NCI-H1105 treated with DMSO at 0.1 percent for 48 hours (cell line): ENCODE measurements at regions not wholly inside any gene's neighbourhood (a gene's known extent, or its start where the extent isn't known, plus 50 kb on each side); places are given as distances from the start of the nearest gene placed in this dataset.
A peak's percentile ranks its signal among the peaks of the same experiment; 100 is the strongest.
"Not testable (repeated sequence)": the region's sequence is repeated elsewhere in the genome, so short reads cannot be mapped to it uniquely, and the experiment has no call there.

ENCODE experiments used
- DNase-seq: peaks from one replicate; lab custom pipeline; 2025; lab: John Stamatoyannopoulos, UW

- DNase-seq, result no peak
Observed at GRCh38 chr21:36247316-36248010, 72.5 kb upstream of the MORC3 start.

- DNase-seq, result no peak
Observed at GRCh38 chr21:36249576-36250422, 70.2 kb upstream of the MORC3 start.

- no peak for DNase-seq
Observed at GRCh38 chr21:36250423-36251075, 69.4 kb upstream of the MORC3 start.

- DNase-seq, result no peak
Observed at GRCh38 chr21:36254106-36254941, 65.7 kb upstream of the MORC3 start.

GRCh38 chr21:36255663-36256062 is 64.3 kb upstream of the MORC3 start:
- no peak for DNase-seq

- no peak for DNase-seq
Observed at GRCh38 chr21:36257657-36258056, 62.3 kb upstream of the MORC3 start.

- DNase-seq, result peak; percentile 43
Observed at GRCh38 chr21:36260030-36260787, 59.8 kb upstream of the MORC3 start.

- no peak for DNase-seq
Observed at GRCh38 chr21:36260802-36261201, 59.2 kb upstream of the MORC3 start.

GRCh38 chr21:36261459-36261858 is 58.5 kb upstream of the MORC3 start:
- no peak for DNase-seq

GRCh38 chr21:36263797-36264196 is 56.2 kb upstream of the MORC3 start:
- no peak for DNase-seq

- DNase-seq, result no peak
Observed at GRCh38 chr21:36265431-36265830, 54.6 kb upstream of the MORC3 start.

- not testable (repeated sequence) for DNase-seq
Observed at GRCh38 chr21:36267828-36268227, 52.2 kb upstream of the MORC3 start.

- DNase-seq, result not testable (repeated sequence)
Observed at GRCh38 chr21:36268264-36268663, 51.7 kb upstream of the MORC3 start.
